ENCODE measurements at regions not wholly inside any gene's neighbourhood (a gene's known extent, or its start where the extent isn't known, plus 50 kb on each side); places are given as distances from the start of the nearest gene placed in this dataset.
"Not testable (repeated sequence)": the region's sequence is repeated elsewhere in the genome, so short reads cannot be mapped to it uniquely, and the experiment has no call there.

- no peak overlapping the region for H3K4me3 ChIP-seq (ENCODE audit: low read depth, low read length)
- TF ChIP-seq, protein P1, sequence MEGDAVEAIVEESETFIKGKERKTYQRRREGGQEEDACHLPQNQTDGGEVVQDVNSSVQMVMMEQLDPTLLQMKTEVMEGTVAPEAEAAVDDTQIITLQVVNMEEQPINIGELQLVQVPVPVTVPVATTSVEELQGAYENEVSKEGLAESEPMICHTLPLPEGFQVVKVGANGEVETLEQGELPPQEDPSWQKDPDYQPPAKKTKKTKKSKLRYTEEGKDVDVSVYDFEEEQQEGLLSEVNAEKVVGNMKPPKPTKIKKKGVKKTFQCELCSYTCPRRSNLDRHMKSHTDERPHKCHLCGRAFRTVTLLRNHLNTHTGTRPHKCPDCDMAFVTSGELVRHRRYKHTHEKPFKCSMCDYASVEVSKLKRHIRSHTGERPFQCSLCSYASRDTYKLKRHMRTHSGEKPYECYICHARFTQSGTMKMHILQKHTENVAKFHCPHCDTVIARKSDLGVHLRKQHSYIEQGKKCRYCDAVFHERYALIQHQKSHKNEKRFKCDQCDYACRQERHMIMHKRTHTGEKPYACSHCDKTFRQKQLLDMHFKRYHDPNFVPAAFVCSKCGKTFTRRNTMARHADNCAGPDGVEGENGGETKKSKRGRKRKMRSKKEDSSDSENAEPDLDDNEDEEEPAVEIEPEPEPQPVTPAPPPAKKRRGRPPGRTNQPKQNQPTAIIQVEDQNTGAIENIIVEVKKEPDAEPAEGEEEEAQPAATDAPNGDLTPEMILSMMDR (IDR thresholded peaks at IDR 0.05; ENCODE audit: low read depth, low read length): no peak
These were observed 218.8 kb upstream of the MMS22L start for GRCh38 chr6:97501853-97502252.

GRCh38 chr6:97508646-97509045 is 225.6 kb upstream of the MMS22L start:
- TF ChIP-seq, protein P1 (IDR thresholded peaks at IDR 0.05; ENCODE audit: low read depth, low read length): no peak
- no peak overlapping the region for H3K4me3 ChIP-seq (ENCODE audit: low read depth, low read length)

GRCh38 chr6:97513260-97513659 is 230.2 kb upstream of the MMS22L start:
- not testable (repeated sequence) for H3K4me3 ChIP-seq (ENCODE audit: low read depth, low read length)

DNA sequence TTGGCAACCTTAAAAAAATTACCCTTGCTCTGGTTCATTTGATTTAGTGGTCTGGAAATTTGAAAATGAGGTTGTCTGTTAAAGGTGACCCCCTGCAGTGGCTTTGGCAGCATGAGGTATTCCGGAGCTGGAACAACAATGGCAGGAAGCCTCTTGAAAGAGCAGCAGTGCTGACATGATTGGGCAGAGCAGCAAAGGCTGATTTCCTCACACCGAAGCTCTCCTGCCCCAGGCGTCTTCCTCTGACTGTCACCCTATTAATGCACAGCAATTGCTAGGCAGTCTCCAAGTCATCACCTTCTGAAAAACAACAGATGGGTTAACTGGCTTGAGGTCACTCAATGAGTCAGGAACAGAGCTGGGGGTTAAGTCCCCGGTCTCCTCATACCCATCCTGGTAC is 241.8 kb upstream of the MMS22L start:
- TF ChIP-seq, protein P1 (IDR thresholded peaks at IDR 0.05; ENCODE audit: low read depth, low read length): no peak
- H3K4me3 ChIP-seq (ENCODE audit: low read depth, low read length): no peak overlapping the region

GRCh38 chr6:97535800-97536199 is 252.8 kb upstream of the MMS22L start:
- TF ChIP-seq, protein P1 (IDR thresholded peaks at IDR 0.05; ENCODE audit: low read depth, low read length): no peak
- no peak overlapping the region for H3K4me3 ChIP-seq (ENCODE audit: low read depth, low read length)

DNA sequence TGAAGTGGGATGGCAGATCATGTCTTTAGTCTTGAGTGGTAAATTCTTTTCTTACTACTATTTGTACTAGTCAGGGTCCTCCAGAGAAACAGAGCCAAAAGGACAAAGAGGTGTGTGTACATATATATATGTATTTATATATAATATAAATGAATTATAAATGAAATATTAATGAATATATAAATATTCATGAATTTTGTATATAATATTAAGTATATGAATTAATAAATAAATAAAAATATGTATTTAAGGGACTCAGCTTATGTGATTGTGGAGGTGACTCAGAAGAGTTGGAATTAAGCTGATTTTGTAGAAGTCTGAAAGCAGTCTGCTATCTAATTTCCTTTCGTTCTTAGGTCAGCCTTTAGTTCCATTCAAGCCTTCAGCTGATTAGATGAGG is 265.3 kb upstream of the MMS22L start:
- TF ChIP-seq, protein P1 (IDR thresholded peaks at IDR 0.05; ENCODE audit: low read depth, low read length): no peak
- no peak overlapping the region for H3K4me3 ChIP-seq (ENCODE audit: low read depth, low read length)

GRCh38 chr6:97557355-97557754 is 274.3 kb upstream of the MMS22L start:
- TF ChIP-seq, protein P1 (IDR thresholded peaks at IDR 0.05; ENCODE audit: low read depth, low read length): no peak
- no peak overlapping the region for H3K4me3 ChIP-seq (ENCODE audit: low read depth, low read length)

GRCh38 chr6:97563529-97563928 is 280.5 kb upstream of the MMS22L start:
- TF ChIP-seq, protein P1 (IDR thresholded peaks at IDR 0.05; ENCODE audit: low read depth, low read length): no peak
- no peak overlapping the region for H3K4me3 ChIP-seq (ENCODE audit: low read depth, low read length)

Measured in WI38 (cell line).